Suprapubic skin (tissue), 3 donors: ENCODE measurements at regions not wholly inside any gene's neighbourhood (a gene's known extent, or its start where the extent isn't known, plus 50 kb on each side); places are given as distances from the start of the nearest gene placed in this dataset.

Experiments used
- EP300 ChIP-seq: sonication (generic); formaldehyde crosslinking; IDR thresholded peaks from one replicate; pipeline ENCODE4 v1.6.1; 2017; ENCODE audit warnings: antibody characterized with exemption
- POLR2A ChIP-seq, 2 donors: fragments of 450-650 bp; IDR thresholded peaks; one replicate each; pipeline ENCODE4 v1.6.1; 2017; ENCODE audit warnings: antibody characterized with exemption in 2 of 2, mild to moderate bottlenecking in 2 of 2, moderate library complexity in 2 of 2
- TF ChIP-seq, protein P1 (sequence below), 2 donors: fragments of 200-600 bp in 1 of 2; fragments of 450-650 bp in 1 of 2; sonication (generic) in 1 of 2; IDR thresholded peaks; one replicate each; pipeline ENCODE4 v1.5.1; 2016 to 2019; ENCODE audit warnings: antibody characterized with exemption in 2 of 2, mild to moderate bottlenecking in 1 of 2, moderate library complexity in 1 of 2

DNA sequence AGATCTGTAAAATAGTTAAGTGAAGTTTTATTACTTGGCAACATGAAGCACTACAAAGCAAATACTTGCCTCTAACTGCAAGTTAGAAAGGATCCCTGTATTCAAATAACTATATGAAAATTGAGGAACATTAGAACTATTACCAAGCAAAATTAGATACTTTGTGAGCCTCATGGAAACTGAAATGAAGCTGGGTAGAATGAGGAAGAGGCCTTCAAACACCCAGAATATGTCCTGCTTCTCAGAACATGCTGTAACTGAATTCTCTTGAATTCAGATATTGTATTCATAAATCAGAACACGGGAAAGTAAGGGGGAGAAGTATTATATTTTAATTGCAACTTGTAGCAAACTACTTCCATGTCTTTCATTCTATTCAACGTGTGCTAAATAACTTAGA, 947.9 kb downstream of the PCDH17 start:
- TF ChIP-seq EP300 (no peak), POLR2A (IDR thresholded peaks at IDR 0.05) (no peak)
- TF ChIP-seq, protein P1, sequence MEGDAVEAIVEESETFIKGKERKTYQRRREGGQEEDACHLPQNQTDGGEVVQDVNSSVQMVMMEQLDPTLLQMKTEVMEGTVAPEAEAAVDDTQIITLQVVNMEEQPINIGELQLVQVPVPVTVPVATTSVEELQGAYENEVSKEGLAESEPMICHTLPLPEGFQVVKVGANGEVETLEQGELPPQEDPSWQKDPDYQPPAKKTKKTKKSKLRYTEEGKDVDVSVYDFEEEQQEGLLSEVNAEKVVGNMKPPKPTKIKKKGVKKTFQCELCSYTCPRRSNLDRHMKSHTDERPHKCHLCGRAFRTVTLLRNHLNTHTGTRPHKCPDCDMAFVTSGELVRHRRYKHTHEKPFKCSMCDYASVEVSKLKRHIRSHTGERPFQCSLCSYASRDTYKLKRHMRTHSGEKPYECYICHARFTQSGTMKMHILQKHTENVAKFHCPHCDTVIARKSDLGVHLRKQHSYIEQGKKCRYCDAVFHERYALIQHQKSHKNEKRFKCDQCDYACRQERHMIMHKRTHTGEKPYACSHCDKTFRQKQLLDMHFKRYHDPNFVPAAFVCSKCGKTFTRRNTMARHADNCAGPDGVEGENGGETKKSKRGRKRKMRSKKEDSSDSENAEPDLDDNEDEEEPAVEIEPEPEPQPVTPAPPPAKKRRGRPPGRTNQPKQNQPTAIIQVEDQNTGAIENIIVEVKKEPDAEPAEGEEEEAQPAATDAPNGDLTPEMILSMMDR (IDR thresholded peaks at IDR 0.05) = no peak
